NCI-H2171 treated with DMSO at 0.1 percent for 48 hours (cell line): ENCODE measurements at regions not wholly inside any gene's neighbourhood (a gene's known extent, or its start where the extent isn't known, plus 50 kb on each side); places are given as distances from the start of the nearest gene placed in this dataset.

ENCODE experiments used
- DNase-seq: peaks from one replicate; lab custom pipeline; 2025; lab: John Stamatoyannopoulos, UW

DNA sequence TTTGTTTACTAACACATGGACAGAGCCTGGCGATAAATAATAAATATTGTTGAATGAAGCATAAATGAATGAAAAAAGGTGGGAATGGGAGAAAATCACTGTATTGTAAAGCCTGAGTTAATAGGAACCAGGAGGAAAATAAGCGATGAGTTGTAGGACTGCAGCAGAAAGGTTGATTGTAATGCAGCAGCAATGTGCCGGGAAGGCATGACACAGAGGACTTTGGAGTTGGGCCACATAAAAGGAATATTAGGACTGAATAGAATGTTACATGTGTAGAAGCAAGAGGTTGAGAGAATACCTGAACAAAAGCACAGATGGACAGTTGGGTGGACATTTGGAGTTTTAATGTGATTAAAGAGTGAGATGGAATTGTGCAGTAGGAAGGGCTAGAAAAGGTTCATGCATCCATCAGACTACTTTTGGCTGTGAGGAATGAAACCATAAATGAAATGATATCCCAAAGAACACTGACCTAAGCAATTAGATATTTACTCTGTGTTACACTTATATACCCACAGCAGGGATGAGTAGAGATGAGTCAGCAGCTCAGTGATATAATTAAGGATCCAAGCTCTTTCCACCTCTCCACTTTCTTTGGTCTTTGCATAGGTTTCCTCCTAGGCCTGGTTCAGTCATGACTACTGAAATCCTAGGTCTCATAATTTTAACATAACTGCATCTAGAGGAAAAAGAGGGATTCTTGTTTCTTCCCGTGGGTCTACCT lies 55.4 kb downstream of the CCER1 start:
- DNase-seq = no peak

DNA sequence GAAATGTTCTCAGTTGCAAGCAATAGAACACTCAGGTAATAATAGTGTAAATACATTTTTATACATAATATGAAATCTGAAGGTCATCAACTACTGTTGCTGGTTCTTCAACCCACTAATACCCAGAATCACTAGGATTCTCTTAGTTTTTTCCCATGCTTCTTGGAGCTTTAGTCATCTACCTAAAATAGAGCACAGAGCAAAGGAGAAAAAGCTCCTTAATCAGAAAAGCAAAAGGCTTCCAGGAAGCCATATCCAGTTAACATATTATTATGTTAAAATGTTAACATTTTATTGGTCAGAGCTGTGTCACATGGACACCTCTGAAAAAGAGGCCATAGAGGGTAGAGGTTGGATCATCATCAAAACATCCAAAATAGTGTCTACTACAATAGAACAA lies 57.0 kb downstream of the CCER1 start:
- DNase-seq = no peak

DNA sequence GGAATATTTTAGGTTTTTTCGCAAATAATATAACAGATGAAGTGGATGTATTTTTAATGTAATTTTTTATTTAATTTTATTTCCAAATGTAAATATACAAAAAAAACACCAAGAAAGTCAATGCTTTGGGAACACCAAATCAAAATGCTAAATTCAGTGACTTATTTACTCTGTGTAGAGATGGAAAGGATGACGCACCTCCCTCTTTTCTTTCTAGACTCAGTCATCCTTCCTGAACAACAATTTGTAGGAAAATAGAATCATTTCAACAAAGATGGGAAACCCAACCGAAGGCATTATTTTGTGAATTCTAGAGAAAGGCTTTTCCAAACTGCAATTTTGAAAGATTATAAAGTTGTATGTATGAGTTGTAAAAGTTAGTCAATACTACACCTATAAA lies 57.7 kb downstream of the CCER1 start:
- DNase-seq = no peak

DNA sequence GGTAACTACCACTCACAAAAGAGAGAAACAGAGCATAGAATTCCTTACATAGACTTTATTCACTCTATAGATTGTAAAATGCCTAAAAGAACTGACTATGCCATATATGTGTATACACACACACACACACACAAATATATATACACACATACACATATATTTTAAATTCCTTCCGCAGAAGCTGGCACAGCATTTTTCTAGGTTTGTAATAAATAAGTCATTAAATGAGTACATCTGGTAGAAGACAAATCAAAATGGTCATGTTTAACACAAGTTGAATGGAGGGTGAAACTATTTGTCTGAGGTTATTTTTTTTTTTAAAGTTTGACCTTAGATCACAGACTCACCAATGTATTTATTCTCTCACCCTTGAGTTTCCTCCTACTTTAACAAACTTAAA lies 58.2 kb downstream of the CCER1 start:
- no peak for DNase-seq

DNA sequence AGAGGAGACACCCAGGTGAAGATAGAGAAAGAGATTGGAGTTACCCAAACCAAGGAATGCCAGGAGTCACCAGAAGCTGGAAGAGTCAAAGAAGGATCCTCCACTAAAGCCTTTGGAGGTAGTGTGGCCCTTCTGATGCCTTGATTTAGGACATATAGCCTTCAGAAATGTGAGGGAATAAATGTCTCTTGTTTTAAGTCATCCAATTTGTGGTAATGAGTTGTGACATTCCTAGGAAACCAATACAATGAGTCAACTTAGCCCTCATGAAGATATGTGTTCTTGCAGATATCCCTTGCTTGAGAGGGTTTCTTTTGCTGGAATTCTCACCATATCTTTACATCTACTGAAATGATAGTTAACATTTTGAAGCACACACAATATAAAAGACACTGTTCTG lies 58.8 kb downstream of the CCER1 start:
- DNase-seq = no peak

DNA sequence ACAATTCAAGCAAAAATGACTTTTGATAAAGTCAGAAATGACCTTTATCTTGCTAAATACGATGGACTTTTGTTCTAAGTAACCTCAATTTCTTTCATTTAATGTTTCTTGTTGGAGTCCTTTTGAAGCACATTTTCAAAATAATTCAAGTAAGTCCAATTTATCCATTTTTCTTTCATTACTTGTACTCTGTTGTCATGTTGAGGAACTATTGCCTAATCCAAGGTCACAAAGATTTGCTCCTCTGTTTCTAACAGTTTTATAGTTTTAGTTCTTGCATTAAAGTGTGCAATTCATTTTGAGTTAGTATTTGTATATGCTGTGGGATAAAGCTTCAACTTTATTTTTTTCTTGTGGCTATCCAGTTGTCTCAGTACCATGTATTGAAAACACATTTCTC lies 66.7 kb downstream of the CCER1 start:
- no peak for DNase-seq

DNA sequence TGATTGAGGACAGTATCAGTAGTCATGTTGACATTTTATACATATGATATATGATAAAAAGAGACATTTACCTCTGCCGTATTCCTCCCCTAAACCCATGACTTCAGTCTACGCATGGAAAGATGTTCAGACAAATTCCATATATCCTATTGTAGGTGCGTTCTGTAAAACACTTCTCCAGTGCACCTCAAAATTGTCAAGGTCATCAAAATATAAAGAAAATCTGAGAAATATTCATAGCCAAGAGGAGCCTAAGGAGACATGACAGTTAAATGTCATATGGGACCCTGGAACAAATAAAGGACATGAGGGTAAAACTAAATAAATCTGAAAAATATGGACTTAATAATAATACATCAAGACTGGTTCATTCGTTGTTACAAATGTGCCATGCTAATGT lies 71.5 kb downstream of the CCER1 start:
- no peak for DNase-seq

DNA sequence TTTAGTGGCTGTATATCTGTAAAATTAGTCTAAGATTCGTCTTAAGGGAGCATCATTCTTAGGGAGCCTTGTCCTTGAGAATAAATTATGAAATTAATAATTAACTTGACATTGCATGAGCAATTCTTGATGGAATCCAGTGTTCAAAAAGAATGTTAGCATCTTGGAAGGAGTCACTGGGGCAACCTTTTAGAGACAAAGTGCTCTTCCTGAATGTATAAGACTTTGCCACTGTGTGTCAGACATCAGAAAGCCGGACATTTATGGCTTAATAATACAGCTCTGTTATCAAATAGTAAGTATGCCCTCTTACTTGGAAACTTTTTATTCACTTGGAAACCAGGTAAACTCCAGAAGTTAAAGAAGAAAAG lies 83.3 kb downstream of the CCER1 start:
- DNase-seq = no peak

DNA sequence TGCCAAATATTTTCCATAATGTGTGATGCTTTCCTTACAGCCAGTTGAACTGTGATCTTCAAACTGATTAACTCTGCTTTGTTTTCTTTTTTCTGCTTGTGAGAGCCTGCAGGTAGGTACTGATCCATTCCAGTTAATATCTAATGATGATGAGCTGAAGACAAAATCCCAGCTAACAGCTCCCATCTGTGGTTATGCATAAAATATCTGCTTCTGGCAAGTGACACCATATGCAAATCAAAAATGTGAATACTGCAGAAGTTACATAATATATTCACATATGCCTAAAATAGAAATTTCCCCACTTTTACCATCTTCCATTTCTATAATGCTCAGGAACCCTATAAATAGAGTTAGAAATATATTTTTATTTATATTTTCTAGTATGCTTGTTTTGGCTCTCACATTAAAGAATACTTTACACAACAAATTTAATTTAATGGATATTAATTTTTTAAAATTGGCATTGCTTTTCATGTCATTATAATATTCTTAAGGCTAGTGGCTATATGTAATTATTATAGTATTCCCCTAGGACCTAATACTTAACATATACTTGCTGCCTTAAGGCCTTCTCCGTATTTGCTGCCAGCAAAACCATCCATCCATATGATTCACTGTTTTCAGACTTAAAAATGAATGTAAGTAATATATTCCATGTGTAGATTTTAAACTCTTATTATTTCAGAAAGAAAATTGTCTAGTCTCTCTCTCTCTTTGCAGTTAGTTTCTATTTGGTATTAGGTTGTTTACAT lies 83.8 kb downstream of the CCER1 start:
- no peak for DNase-seq

DNA sequence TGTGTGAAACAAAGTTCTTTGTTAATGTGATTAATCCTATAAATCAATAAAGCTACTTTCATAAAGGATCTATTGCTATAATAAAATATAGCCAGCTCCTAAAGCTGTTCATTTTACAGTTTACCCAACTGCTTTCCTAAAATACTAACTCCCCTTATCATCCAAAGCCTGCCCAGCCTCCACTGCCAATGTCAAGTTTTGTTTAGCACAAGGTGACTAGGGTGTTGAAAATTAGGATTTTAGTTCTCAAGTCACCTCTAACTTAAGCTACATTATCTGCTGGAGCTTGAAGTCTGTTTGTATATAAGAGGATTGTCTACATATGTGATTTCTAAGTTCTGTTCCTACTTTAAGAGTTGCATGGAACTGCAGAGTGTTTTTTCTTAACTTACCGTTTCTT lies 86.3 kb downstream of the CCER1 start:
- DNase-seq = no peak

DNA sequence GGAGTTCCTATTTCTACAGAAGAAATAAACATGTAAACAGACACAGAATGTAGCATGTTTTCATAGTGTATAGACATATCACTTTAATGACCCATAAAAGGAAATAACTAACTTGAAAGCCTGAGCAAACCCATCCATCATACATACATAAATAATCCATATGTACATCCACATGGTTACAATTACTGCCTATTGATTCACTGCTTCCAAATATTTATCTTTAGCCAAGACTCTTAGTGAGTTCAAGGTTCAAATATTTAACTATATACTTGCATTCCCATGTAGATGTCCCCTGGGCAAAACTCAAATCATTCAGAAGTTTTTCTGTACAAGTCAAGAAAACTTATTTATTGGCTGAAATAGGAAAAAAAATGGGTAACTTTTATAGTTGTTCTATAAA lies 95.4 kb downstream of the CCER1 start:
- DNase-seq = no peak

DNA sequence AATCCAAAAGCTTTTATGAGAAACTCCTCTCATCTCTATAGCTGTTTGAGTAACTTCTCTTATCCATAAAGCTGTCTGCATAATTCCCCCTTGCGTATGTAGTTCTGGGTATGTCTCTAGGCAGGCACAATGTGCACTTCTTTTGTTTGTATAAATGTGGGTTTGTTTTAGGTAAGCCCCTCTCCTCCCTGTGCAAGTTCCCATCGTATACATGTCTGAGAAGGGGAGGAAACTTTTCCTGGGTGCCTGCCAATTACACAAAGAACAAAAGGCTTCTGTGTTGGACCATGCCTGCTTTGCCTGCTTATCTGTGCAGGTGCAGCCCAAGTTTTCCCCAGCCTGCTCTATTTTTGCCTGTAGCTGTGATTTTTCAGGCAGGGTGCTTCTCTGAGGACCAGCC lies 96.7 kb downstream of the CCER1 start:
- DNase-seq = no peak

DNA sequence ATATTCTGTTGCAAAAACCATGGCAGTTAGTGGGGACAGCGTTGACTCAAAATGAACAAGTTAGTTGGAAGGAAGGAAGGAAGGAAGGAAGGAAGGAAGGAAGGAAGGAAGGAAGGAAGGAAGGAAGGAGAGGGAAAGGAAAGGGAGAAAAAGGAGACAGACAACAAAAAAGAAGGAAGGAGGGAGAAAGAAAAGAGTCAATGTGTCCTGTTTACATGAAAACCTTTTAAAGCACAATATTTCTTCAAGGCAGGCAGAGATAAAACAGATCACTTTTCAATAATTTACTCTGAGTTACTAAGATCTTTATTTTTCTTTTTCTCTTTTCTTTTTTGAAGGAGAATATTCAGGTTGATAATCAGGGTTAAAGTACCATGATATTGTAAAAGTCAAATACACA lies 99.4 kb downstream of the CCER1 start:
- no peak for DNase-seq

DNA sequence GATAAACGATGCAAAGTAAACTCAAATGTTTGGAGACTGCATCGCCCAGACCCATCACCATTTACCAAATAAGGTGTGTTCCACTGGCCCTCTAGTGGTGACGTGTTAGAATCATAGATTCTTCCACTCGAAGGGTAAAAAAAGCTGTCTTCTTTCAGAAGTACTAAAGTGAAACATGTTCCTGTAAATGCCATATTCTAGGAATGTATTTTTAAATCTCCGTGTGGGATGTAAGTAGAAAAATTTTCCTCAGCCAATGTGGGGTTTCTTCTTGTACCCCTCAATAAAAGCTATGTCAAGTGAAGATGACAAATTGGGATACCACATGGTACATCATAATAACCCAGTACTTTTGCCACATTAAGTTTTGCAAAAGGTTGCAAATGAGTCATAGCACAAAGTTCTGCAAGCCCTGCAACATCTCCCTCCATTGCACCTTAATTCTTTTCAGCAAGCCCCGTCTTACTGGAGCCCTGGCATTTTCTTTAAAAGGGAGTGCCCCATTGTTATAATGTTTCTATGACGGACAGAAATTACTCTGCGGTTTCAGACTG lies 100.8 kb downstream of the CCER1 start:
- peak; percentile 37 for DNase-seq

DNA sequence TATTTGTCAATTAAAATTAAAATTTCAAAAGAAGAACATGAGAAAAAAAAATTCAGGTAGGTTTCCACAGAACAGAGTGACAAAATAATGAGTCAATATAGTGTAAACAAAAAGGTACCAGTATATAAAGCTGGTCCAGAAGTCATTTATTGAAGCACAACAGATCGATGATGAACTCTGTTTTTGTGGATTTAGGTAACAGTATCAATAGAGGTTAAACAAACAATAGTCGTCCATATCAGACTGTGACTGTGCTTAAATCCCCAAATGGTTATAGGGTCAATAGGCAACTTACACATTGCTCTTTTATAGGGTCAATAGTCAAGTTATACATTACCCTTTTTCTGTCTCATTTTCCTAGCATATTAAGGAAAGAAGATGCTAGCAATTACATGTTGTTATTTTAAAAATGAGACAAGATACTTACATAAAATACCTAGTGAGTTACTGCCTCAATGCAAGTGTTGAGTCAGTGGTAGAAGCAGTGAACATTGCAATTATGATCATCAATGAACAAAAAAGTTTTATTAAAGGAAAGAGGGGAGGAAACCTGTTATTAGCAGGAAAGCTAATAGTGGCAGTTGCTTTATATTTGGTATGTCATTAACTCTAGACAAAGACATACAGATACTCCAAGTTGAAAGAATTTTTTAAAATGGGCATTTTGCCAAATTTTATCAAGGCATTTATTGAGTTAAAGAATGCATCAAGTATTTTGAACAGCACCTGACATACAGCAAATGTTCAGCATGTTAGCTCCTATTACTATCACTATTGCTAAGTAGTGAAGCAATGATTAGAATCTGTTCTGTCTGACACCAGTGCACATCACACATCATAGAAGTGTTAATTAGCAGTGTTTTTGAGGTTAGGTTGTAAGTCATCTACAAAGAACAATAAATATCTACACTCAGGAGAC lies 102.9 kb downstream of the CCER1 start:
- no peak for DNase-seq

DNA sequence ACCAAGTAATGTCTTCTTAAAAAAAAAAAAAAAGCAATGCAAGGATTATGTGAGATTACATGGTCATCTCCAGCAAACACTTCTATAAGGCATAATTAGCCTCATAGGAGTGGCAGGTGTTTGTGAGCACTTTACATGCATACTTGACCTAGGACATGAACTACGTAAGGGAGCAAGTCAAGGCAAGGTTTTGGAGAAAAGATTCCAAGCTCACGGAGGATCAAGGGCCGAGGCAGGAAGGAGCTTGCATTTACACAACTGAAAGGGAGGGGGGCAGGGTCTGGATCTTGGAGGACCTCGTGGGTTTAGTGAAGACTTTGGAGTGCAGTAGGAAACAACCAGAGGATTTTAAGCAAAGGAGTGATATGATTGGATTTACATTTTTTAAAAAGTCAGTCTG lies 112.5 kb downstream of the CCER1 start:
- DNase-seq = no peak

DNA sequence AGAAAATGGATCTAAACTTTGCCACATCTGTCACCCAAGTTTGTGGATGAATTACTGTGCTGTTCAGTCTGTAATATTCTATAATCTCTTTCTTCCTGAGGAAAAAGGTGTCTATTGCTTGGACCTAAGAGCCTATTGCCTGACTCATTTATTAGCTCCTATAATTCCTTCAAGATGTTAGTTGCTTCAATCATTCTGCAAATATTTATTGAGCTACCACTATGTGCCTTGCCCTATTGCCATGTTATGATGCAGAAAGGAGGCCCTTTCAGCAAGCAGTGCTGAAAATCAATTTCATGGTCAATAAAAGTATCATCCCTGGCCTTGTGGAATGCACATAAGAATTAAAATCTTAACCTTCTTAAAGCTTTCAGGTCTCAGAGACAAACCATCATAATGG lies 113.6 kb downstream of the CCER1 start:
- no peak for DNase-seq

DNA sequence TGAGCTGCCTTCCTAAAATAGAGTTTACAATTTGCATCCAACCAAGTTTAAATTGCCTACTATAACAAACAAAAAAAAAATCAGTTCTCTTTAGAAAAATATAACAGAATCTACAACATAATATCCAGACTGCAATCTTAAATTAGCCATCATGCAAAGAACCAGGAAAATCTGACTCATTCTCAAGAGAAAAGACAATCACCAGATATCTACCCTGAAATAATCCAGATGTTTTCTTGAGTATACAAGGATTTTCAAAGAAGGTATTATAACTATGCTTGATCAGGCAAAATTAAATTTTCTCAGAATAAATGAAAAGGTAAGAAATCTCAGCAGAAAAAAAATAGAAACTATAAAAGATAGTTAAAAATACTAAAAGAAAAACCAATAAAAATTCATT lies 115.6 kb downstream of the CCER1 start:
- no peak for DNase-seq

DNA sequence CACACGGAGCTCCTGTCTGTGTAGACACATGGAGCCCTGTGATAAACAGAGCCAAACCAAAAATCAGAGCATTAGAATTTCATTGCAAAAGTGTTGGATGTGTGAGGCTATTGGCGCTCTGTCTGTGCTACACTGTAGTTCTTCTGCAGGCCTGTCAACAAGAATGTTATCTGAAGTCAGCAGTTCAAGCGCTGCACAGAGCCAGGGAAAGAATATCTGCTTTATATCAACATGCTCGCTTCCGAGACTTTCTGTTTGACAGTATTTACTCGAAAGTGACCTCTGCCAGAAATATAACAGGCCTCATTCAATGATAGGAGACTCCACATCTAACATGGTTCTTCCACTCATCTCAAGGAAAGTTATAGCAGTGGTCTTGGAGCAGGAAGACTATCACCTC lies 118.3 kb downstream of the CCER1 start:
- no peak for DNase-seq

DNA sequence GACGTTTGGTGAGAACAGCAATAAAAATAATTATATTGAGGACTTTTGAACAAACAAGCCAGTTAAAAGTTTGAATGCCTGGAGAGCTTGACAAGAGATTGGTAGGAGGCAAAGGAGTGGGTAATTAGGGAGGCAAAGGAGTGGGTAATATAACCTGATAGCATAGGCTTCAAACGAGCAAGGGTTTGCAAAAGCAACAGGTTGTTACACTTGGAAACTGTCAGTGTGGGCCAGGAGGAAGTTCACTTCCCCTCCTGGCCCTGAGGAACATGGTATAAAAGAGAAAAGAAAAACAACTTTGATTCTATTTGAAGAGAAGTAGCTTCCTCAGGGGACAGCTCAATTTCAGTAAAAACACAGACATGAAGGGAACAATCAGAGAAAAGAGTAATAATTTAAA lies 121.7 kb downstream of the CCER1 start:
- DNase-seq = no peak

DNA sequence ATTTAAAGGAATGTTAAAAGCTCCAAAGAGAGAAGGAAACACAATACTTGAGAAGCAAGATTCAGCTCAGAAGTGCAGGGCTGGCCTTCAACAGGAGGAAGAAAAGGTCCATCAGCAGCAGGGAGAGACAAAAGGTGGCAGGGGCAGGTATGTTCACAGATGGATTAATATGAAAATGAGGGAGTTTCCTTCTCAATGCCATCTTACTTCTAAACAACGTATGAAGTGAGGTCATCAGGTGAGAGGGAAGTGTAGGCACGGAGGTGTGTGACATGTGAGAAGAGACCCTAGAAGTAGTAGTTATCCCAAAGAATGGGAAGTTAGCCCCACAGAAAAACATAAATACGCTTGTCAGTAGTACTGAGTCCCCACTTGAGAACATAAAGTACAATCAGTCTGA lies 122.5 kb downstream of the CCER1 start:
- DNase-seq = no peak

DNA sequence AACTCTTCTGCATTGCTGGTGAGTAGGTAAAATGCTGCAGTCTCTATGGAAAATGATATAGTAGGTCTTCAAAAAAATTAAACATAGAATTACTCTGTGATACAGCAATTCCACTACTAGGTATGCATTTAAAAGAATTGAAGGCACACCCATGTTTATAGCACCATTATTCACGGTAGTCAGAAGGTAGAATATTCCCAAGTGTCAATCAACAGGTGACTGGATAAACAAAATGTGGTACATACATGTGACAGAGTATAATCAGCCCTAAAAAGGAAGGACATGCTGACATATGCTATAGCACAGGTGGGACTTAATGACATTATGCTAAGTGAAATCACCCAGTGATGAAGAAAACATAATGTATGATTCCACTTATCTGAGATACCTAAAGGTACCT lies 123.3 kb downstream of the CCER1 start:
- DNase-seq = no peak

DNA sequence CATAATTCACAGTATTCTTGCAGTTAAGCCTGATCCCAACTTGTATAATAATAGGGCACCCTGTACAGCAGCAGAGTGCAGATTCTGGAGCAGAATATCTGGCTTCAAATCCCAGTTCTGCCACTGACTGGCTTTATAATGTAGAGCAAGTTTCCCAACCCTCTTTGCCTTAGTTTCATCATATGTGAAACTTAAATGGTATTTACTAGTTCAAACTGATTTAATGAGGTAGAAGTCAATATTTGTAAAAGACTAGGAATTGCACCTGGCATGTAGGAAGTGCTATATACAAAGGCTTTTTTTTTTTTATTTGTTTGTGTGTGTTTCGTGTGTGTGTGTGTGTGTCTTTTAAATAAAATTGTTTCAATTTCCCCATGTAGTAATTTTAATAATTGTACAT lies 125.9 kb downstream of the CCER1 start:
- DNase-seq = no peak
